Stimulated activated CD8-positive, alpha-beta memory T cell treated with anti-CD3 and anti-CD28 coated beads, Interleukin-2, amount 100 ng/mL, for 1 hour (primary cell): ENCODE measurements at regions not wholly inside any gene's neighbourhood (a gene's known extent, or its start where the extent isn't known, plus 50 kb on each side); places are given as distances from the start of the nearest gene placed in this dataset.

Experiments
- DNase-seq, 2 donors: peaks; one replicate each; pipeline ENCODE4 v3.0.0-alpha.2; 2020; ENCODE audit warnings: low read depth in 2 of 2

GRCh38 chr18:60134806-60135205, 235.0 kb downstream of the PMAIP1 start:
- no peak for DNase-seq

DNA sequence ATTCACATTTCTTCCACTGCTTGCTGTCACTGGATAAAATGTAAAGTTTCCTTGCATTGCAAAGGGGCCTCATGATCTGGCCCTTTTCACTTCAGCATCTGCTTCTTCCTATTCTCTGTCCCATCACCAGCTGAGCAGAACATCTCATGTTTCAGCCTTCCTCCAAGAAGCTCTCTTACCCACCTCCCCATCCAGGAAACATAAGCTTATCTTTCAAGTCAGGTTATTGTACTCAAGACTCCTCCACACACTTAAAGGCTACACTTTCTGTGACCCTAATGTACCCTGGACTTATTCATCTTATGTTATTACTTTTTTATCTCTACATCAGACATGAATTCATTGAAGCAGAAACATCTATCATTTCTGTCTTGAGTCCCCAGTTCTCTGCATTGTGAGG, 230.5 kb downstream of the PMAIP1 start:
- DNase-seq = no peak

GRCh38 chr18:60123031-60123430, 223.2 kb downstream of the PMAIP1 start:
- no peak for DNase-seq

DNA sequence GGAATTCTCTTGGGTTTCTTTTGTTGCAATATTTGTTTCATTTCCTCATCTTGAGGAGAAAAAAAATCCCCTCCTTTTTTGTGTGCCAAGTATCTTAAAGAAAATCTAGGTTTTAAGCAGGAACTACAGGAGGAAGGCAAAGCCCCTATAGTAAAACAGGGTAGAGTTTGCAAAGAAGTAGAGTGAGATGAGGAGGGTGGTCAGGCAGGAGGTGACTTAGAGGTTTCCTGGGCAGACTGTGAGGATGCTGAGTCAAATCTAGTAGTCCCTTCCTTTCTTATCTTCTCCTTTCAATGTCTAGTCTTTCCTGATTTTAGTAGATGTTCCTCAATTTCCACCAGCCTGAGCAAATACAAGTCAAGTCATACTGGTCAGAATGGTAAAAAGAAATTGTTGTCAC, 222.5 kb downstream of the PMAIP1 start:
- DNase-seq = no peak

- DNase-seq = no peak
Measured at GRCh38 chr18:60120231-60120750, 220.5 kb downstream of the PMAIP1 start.

GRCh38 chr18:60117321-60117720, 217.5 kb downstream of the PMAIP1 start:
- DNase-seq = no peak

GRCh38 chr18:60113396-60113795, 213.6 kb downstream of the PMAIP1 start:
- DNase-seq = no peak

DNA sequence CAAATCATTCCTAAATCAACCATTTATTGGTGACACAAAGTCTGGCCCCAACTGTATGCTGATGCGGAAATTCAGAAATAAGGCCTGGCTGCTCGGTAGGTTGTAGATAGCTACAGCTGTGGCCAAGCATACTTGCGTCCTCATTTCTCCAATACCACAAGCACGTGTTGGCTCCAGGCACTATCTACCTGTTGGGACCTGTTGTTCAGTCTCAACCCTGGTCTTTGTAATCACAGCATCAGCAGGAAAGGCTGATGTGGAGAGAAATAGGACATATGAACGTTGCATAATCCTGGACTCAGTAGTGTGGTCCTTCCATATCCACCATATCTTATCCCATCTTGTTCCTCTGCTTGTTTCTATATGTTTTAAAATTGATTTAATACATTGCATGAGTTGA, 212.6 kb downstream of the PMAIP1 start:
- no peak for DNase-seq

GRCh38 chr18:60111525-60111924, 211.7 kb downstream of the PMAIP1 start:
- DNase-seq = no peak

DNA sequence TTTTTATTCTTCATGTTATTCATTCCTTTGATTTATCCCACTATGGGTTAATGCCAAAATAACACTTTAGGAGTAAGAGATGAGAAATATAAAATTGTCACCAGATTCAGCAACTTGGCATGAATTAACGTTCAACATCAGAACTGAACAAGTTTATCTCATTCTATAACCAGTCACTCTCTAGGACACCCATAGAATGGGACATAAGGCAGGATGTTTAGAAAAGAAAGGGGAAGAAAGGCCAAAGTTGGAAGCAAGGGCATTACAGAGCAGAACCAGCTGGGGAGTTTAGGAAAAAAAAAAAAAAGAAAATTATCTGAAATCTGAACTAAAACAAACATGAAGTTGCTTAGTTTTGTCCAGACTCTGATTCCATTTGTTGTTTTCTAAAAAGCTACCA, 211.0 kb downstream of the PMAIP1 start:
- DNase-seq = no peak

GRCh38 chr18:60100778-60101177, 201.0 kb downstream of the PMAIP1 start:
- no peak for DNase-seq

DNA sequence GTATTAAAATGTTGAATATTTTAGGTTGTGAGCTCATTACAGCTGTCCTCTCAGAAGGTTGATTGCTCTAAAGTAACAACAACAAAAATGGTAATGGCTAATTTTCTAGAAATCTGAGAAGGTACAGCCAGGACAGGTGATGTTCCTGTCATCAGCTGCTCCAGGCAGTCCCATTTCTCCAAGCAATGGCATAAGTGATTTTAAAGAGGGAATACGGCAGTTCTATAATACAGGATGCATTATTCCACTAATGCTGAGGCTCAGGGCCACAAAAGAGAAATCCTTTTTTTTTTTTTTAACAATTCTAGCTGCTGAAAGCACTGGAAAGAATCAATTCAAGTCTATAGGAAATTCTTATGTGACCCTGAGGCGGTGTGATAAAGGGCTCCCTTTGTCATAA, 199.9 kb downstream of the PMAIP1 start:
- no peak for DNase-seq

GRCh38 chr18:60096428-60096827, 196.6 kb downstream of the PMAIP1 start:
- no peak for DNase-seq

- DNase-seq = no peak
Measured at GRCh38 chr18:60092073-60092472, 192.3 kb downstream of the PMAIP1 start.

DNA sequence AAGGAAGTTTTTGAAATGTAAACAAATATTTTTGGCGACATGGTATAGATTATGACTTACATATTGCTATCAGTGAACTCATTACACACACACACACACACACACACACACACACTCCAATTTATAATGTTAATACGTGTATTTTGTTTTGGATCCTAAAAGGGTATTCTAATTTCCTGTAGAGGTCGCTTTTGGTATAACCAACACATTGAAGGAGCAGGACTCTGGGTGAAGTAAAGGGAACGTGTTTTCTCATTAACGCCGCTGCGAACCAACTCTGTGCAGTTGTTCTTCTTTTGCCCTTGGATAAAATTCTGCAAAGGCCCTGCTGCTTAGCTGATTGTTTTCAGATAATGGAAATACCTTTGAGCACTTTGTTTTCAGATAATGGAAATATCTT, 190.4 kb downstream of the PMAIP1 start:
- no peak for DNase-seq

- DNase-seq = no peak
Measured at GRCh38 chr18:60082790-60083189, 183.0 kb downstream of the PMAIP1 start.

DNA sequence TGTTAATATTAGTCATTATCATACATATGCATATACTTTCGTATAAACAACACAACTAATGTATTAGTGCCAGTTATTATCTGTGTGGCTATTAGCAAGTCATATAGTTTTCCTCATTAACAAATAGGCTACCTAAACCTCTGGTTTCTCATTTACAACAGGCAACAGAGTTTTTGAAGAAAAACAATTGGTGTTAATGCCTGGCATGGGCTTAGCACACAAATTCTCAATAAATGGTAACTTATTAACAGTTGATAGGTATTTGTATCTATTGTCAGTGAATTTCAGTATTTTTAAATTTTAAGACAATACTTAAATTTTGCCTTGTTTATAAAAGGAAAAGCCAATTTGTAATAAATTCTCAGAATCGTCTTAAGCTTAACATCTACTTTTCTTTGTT, 182.5 kb downstream of the PMAIP1 start:
- no peak for DNase-seq

- DNase-seq = no peak
Measured at GRCh38 chr18:60075477-60075876, 175.7 kb downstream of the PMAIP1 start.

- DNase-seq = no peak
Measured at GRCh38 chr18:60070631-60071030, 170.8 kb downstream of the PMAIP1 start.

GRCh38 chr18:60069145-60069544, 169.3 kb downstream of the PMAIP1 start:
- no peak for DNase-seq

DNA sequence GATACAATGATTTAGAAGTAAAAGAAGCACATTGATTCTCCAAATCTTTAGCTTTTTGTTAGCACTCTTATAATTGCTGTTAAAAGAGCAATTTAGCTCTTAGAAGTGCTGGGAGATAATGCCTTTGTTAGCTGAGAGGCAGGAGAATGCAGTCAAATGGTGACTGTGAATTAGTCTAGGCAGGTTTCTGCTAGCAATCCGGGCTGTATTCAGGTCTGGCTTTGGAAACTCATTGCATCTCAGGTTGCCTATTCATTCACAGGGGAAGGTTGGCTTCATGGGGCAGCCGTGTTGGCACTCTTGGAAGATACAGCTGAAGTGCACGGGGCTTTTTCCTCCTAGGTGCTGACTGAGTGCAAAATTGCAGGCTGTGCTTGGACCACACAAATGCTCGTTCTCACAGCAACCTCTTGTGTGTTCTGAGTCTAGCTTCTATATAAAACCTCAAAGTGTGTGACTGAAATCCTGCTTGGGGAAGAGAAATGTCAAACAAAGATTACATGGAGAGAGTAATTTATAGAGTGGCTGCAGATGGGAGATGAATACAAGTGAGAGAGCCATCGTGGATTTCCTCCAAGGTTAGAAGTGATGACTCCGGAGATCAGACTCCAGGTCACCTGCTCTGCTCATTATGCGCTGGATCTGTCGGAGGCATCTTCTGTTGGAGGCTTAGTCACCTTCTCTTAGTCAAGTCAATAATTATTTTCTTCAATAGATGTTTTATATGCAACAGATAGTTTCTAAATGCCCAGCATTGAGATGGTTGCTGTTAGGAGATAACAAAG, 167.8 kb downstream of the PMAIP1 start:
- no peak for DNase-seq

DNA sequence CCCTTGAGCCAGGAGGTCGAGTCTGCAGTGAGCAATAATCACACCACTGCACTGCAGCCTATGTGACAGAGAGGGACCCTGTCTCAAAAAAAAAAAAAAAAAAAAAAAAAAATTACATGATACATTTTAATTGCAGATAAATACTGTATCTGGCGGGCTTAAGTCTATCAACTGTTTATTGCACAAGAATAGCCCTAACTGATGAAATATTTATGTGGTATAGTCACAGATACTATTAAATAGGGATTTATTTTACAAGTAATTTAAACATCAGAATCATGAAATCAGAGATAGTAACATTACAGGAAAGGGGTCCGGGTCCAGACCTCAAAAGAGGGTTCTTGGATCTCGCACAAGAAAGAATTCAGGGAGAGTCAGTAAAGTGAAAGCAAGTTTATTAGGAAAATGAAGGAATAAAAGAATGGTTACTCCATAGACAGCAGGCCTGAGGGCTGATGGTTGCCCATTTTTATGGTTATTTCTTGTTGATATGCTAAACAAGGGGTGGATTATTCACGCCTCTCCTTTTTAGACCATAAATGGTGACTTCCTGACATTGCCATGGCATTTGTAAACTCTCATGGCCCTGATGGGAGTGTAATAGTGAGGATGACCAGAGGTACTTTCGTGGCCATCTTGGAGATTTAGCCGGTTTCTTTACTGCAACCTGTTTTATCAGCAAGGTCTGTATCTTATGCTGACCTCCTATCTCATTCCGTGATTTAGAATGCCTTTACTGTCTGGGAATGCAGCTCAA, 166.6 kb downstream of the PMAIP1 start:
- DNase-seq = no peak

DNA sequence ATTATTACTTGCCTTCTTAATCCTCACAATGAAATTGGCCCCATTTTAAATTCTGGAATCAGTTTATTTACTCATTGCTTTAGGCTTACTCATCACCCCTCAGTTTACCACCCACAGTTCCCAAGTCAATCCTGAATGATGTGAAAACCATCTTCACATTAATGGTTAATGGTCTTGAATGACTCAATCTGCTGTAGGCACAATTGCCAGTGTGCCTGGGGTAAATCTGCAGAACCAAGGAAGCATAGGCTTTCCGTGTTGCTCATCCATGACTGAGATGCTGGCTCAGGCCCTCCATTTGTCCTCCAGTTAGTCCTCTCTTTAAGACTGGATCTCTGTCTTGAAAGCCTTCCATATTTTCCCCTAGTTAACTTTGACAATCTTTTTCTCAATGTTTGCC, 164.5 kb downstream of the PMAIP1 start:
- DNase-seq = no peak
